ENCODE measurements at regions not wholly inside any gene's neighbourhood (a gene's known extent, or its start where the extent isn't known, plus 50 kb on each side); places are given as distances from the start of the nearest gene placed in this dataset.

DNA sequence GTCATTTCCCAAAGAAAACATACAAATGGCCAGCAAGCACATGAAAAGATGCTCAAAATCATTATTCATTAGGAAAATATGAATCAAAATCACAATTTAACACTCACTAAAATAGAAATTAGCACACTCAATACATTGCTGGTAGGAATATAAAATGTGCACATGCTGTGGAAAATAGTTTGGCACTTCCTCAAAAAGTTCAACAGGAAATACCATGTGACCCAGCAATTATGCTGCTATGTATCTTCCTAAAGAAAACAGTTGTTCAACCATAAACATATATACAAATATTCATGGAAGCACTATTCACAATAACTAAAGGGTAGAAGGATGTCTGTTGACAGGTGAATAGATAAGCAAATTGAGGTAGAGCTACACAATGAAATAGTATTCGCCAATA is 187.3 kb upstream of the SOX6 start:
- TF ChIP-seq CTCF (IDR thresholded peaks at IDR 0.05 in 8 of 11, conservative IDR thresholded peaks at IDR 0.05 in 3 of 11) (no peak), POLR2AphosphoS5 (IDR thresholded peaks at IDR 0.05) (no peak)

Measured in spleen (tissue), 7 donors.